PC-9 (cell line): ENCODE measurements at regions not wholly inside any gene's neighbourhood (a gene's known extent, or its start where the extent isn't known, plus 50 kb on each side); places are given as distances from the start of the nearest gene placed in this dataset.

Experiments
- BruUV-seq: library from RNA; stranded (reverse); fragments of 400-500 nt; replicated peaks from 2 replicates; lab custom pipeline; 2021; lab: Mats Ljungman, UMichigan
- CTCF ChIA-PET: fragments of 300-600 bp; sonication (Branson Sonifier 250); formaldehyde crosslinking; loops from one replicate; lab custom pipeline; 2022; ENCODE audit warnings: antibody characterized with exemption; lab: Charles Lee
- POLR2A ChIA-PET: fragments of 300-600 bp; sonication (Branson Sonifier 250); formaldehyde crosslinking; loops from one replicate; lab custom pipeline; 2022; ENCODE audit warnings: antibody characterized with exemption; ENCODE audit not compliant: unreplicated experiment; lab: Charles Lee
- DNase-seq, 2 experiments: peaks; one replicate each; pipeline versions ENCODE4 v3.0.0 to v3.0.0-alpha.2; 2015 to 2022; ENCODE audit warnings: mixed read lengths in 1 of 2
- H2AFZ ChIP-seq: fragments of 200-600 bp; sonication (generic); 2 replicates; pipeline ENCODE4 v1.8.1; 2017; ENCODE audit warnings: antibody characterized with exemption
- H3F3A ChIP-seq: fragments of 200-600 bp; sonication (generic); 2 replicates; pipeline ENCODE4 v1.8.1; 2017; ENCODE audit warnings: antibody characterized with exemption, mild to moderate bottlenecking, low read depth; ENCODE audit not compliant: insufficient read depth
- H3K27ac ChIP-seq: fragments of 200-600 bp; sonication (generic); 2 replicates; pipeline ENCODE4 v1.6.1; 2016; ENCODE audit warnings: mixed run types
- H3K27me3 ChIP-seq: fragments of 200-600 bp; sonication (generic); 2 replicates; pipeline ENCODE4 v1.6.1; 2016; ENCODE audit warnings: low read depth, mixed run types; ENCODE audit not compliant: insufficient read depth
- H3K36me3 ChIP-seq: fragments of 200-600 bp; sonication (generic); 2 replicates; pipeline ENCODE4 v1.6.1; 2016; ENCODE audit warnings: low read depth, mixed run types
- H3K4me1 ChIP-seq: fragments of 200-600 bp; sonication (generic); replicated peaks from 2 replicates; pipeline ENCODE4 v1.6.1; 2016; ENCODE audit warnings: mixed run types; ENCODE audit not compliant: insufficient read depth
- H3K4me2 ChIP-seq: fragments of 200-600 bp; sonication (generic); 2 replicates; pipeline ENCODE4 v1.6.1; 2017; ENCODE audit warnings: mixed run types
- H3K4me3 ChIP-seq: fragments of 200-600 bp; sonication (generic); 2 replicates; pipeline ENCODE4 v1.6.1; 2016; ENCODE audit warnings: mixed run types
- H3K79me2 ChIP-seq: fragments of 200-600 bp; sonication (generic); 2 replicates; pipeline ENCODE4 v1.6.1; 2017; ENCODE audit warnings: low read depth, mixed run types
- H3K9me2 ChIP-seq: fragments of 200-600 bp; sonication (generic); 2 replicates; pipeline ENCODE4 v1.8.1; 2017; ENCODE audit warnings: mild to moderate bottlenecking; ENCODE audit not compliant: insufficient read depth
- H3K9me3 ChIP-seq: fragments of 200-600 bp; sonication (generic); 2 replicates; pipeline ENCODE4 v1.8.1; 2016; ENCODE audit warnings: low read depth; ENCODE audit not compliant: insufficient read depth
- H4K20me1 ChIP-seq: fragments of 200-600 bp; sonication (generic); 2 replicates; pipeline ENCODE4 v1.8.1; 2017; ENCODE audit not compliant: insufficient read depth
- CTCF ChIP-seq: fragments of 200-600 bp; sonication (generic); conservative IDR thresholded peaks from 2 replicates; pipeline ENCODE4 v1.6.1; 2017; ENCODE audit warnings: mixed run types, antibody characterized with exemption, mild to moderate bottlenecking, moderate library complexity
- EZH2 ChIP-seq: fragments of 200-600 bp; sonication (generic); IDR thresholded peaks from 2 replicates; pipeline ENCODE4 v1.8.0; 2017; ENCODE audit warnings: antibody characterized with exemption, low read depth
- intact Hi-C: fragments of 100-400 bp; cut with micrococcal nuclease; formaldehyde crosslinking; loops from one replicate; pipeline ENCODE4 v1.10.0; 2022; ENCODE audit not compliant: unreplicated experiment

GRCh38 chr9:14435871-14436270 is 121.9 kb upstream of the NFIB start:
- POLR2A ChIA-PET: no interaction called here
- TF ChIP-seq CTCF (no peak), EZH2 (no peak)
- H3F3A ChIP-seq: no peaks in the 10 kb centered on the region
- H3K9me2 ChIP-seq: no peaks in the 10 kb centered on the region
- H3K4me1 ChIP-seq: 0 out of 2 replicates have a peak, but pooled peaks cover 4% of the 10 kb centered on the region
- no peaks in the 10 kb centered on the region for H3K27me3 ChIP-seq
- H3K36me3 ChIP-seq: no peaks in the 10 kb centered on the region
- intact Hi-C loops: no loop called here
- H3K4me3 ChIP-seq: no peak overlapping the region
- no peak overlapping the region for H3K4me2 ChIP-seq
- H4K20me1 ChIP-seq: no peaks in the 10 kb centered on the region
- H3K27ac ChIP-seq: no peak overlapping the region
- H3K9me3 ChIP-seq: no peaks in the 10 kb centered on the region
- no peaks in the 10 kb centered on the region for H3K79me2 ChIP-seq
- H2AFZ ChIP-seq: no peak overlapping the region
- no TSS peak for BruUV-seq
- CTCF ChIA-PET: no interaction called here
- no peak for DNase-seq

GRCh38 chr9:14434971-14435718 is 121.2 kb upstream of the NFIB start:
- Histone ChIP-seq H3K36me3 (no peaks in the 10 kb centered on the region), H3K4me2 (no peak overlapping the region), H3K9me2 (no peaks in the 10 kb centered on the region), H3K27ac (no peak overlapping the region), H3F3A (no peaks in the 10 kb centered on the region), H3K27me3 (no peaks in the 10 kb centered on the region), H2AFZ (no peak overlapping the region), H3K4me1 (0 out of 2 replicates have a peak, but pooled peaks cover 4% of the 10 kb centered on the region), H3K4me3 (no peak overlapping the region), H4K20me1 (no peaks in the 10 kb centered on the region), H3K79me2 (no peaks in the 10 kb centered on the region), H3K9me3 (no peaks in the 10 kb centered on the region)
- ChIA-PET CTCF (no interaction called here), POLR2A (no interaction called here)
- no TSS peak for BruUV-seq
- no peak for DNase-seq
- intact Hi-C loops: loop anchor here (5.0 kb wide), 3 partner anchors 1083 to 1718 kb away; no protein-coding TSS in a partner anchor
- no peak for TF ChIP-seq EZH2
- TF ChIP-seq CTCF: no peak

- H3K9me2 ChIP-seq: no peaks in the 10 kb centered on the region
- no peaks in the 10 kb centered on the region for H3K79me2 ChIP-seq
- H3K27ac ChIP-seq: no peak overlapping the region
- no peaks in the 10 kb centered on the region for H3F3A ChIP-seq
- H3K4me2 ChIP-seq: no peak overlapping the region
- no peaks in the 10 kb centered on the region for H3K36me3 ChIP-seq
- no peaks in the 10 kb centered on the region for H3K27me3 ChIP-seq
- TF ChIP-seq EZH2: no peak
- TF ChIP-seq CTCF: no peak; the same call in 1 of the 2 replicates
- no peak overlapping the region for H3K4me3 ChIP-seq
- H3K4me1 ChIP-seq: 0 out of 2 replicates have a peak, but pooled peaks cover 4% of the 10 kb centered on the region
- CTCF ChIA-PET: interaction anchor here (1.1 kb wide), 1 partner anchor 1006 kb away, joined by 4 read pairs; no protein-coding TSS in a partner anchor
- H4K20me1 ChIP-seq: no peaks in the 10 kb centered on the region
- no TSS peak for BruUV-seq
- DNase-seq: no peak
- no peaks in the 10 kb centered on the region for H3K9me3 ChIP-seq
- intact Hi-C loops: loop anchor here (5.0 kb wide), 3 partner anchors 1082 to 1717 kb away; no protein-coding TSS in a partner anchor
- POLR2A ChIA-PET: interaction anchor here (0.6 kb wide), 1 partner anchor 1667 kb away, joined by 4 read pairs; no protein-coding TSS in a partner anchor
- H2AFZ ChIP-seq: no peak overlapping the region
Measured at GRCh38 chr9:14434158-14434504, 120.2 kb upstream of the NFIB start.
